ENCODE measurements at regions not wholly inside any gene's neighbourhood (a gene's known extent, or its start where the extent isn't known, plus 50 kb on each side); places are given as distances from the start of the nearest gene placed in this dataset.

DNA sequence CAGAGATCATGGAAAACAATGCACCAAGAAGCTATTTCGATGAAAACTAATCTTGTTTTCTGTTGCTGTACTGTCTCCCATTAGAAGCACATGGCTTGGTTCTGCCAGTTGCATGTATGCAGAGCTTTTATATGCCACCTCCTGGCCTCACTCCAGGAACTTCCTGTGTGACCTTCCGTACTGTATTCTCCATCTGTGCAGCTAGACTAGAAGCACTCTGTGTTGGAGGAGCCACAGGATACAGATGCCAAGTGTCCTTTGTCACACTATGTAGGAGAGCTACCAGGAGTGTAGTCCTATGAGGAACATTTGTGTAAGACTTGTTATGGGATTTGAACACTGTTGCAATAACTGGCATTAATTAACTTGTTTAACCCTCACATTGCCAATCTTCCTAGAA is 503.5 kb upstream of the TPK1 start:
- TF ChIP-seq EZH2 (IDR thresholded peaks at IDR 0.05; ENCODE audit: borderline replicate concordance, insufficient read depth, low read depth, low read length, poor library complexity, severe bottlenecking), result no peak
- TF ChIP-seq, protein P1, sequence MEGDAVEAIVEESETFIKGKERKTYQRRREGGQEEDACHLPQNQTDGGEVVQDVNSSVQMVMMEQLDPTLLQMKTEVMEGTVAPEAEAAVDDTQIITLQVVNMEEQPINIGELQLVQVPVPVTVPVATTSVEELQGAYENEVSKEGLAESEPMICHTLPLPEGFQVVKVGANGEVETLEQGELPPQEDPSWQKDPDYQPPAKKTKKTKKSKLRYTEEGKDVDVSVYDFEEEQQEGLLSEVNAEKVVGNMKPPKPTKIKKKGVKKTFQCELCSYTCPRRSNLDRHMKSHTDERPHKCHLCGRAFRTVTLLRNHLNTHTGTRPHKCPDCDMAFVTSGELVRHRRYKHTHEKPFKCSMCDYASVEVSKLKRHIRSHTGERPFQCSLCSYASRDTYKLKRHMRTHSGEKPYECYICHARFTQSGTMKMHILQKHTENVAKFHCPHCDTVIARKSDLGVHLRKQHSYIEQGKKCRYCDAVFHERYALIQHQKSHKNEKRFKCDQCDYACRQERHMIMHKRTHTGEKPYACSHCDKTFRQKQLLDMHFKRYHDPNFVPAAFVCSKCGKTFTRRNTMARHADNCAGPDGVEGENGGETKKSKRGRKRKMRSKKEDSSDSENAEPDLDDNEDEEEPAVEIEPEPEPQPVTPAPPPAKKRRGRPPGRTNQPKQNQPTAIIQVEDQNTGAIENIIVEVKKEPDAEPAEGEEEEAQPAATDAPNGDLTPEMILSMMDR (IDR thresholded peaks at IDR 0.05), result no peak
